Heart left ventricle (tissue), 16 donors: ENCODE measurements at regions not wholly inside any gene's neighbourhood (a gene's known extent, or its start where the extent isn't known, plus 50 kb on each side); places are given as distances from the start of the nearest gene placed in this dataset.

Experiments
- ATAC-seq, 4 donors: fragments of 200-7000 bp; cut with Tn5 transposase; one replicate each; pipeline ENCODE4 v1.9.1; 2020 to 2022; ENCODE audit warnings: moderate library complexity in 4 of 4, mild to moderate bottlenecking in 3 of 4, moderate number of reproducible peaks in 1 of 4
- DNase-seq, 5 donors: peaks; one replicate each; pipeline ENCODE4 v3.0.0-alpha.2; 2020
- H3K27ac ChIP-seq, 12 donors: fragments of 200-600 bp; sonication (generic) in 4 of 12; one replicate each; pipeline versions ENCODE4 v1.5.0 to v1.8.0; 2016 to 2022; ENCODE audit warnings: mild to moderate bottlenecking in 2 of 12
- H3K27me3 ChIP-seq, 9 donors: fragments of 200-600 bp; sonication (generic) in 2 of 9; one replicate each; pipeline versions ENCODE4 v1.5.1 to v1.8.0; 2016 to 2022; ENCODE audit warnings: mild to moderate bottlenecking in 3 of 9
- H3K36me3 ChIP-seq, 9 donors: fragments of 200-600 bp; sonication (generic) in 2 of 9; one replicate each; pipeline versions ENCODE4 v1.5.0 to v1.8.0; 2018 to 2022; ENCODE audit warnings: mild to moderate bottlenecking in 2 of 9
- H3K4me1 ChIP-seq, 12 donors: fragments of 200-600 bp; sonication (generic) in 4 of 12; one replicate each; pipeline versions ENCODE4 v1.5.0 to v1.8.0; 2016 to 2022; ENCODE audit warnings: mild to moderate bottlenecking in 3 of 12
- H3K4me3 ChIP-seq, 12 donors: fragments of 200-600 bp; sonication (generic) in 4 of 12; one replicate each; pipeline versions ENCODE4 v1.5.0 to v1.8.0; 2017 to 2022; ENCODE audit warnings: mild to moderate bottlenecking in 9 of 12, moderate library complexity in 4 of 12
- H3K9me3 ChIP-seq, 12 donors: fragments of 200-600 bp; sonication (generic) in 4 of 12; one replicate each; pipeline versions ENCODE4 v1.5.0 to v1.8.0; 2016 to 2022; ENCODE audit warnings: mild to moderate bottlenecking in 1 of 12
- CTCF ChIP-seq, 12 donors: fragments of 200-600 bp; sonication (generic) in 4 of 12; IDR thresholded peaks; one replicate each; pipeline versions ENCODE4 v1.5.0 to v1.8.0; 2018 to 2022; ENCODE audit warnings: antibody characterized with exemption in 12 of 12, mild to moderate bottlenecking in 5 of 12
- POLR2A ChIP-seq, 2 donors: fragments of 450-650 bp; IDR thresholded peaks; one replicate each; pipeline ENCODE4 v1.6.1; 2017; ENCODE audit warnings: antibody characterized with exemption in 2 of 2, mild to moderate bottlenecking in 2 of 2, moderate library complexity in 2 of 2
- WGBS, 4 donors: extraction: QIAGEN DNeasy Blood & Tissue Kit in 2 of 4; methylation state at CpG; one replicate each; pipeline versions ENCODE4 v1.1.5 to v1.1.7; 2013 to 2018; 5-methylcytosine and 5-hydroxymethylcytosine counted together
- intact Hi-C, 10 donors: fragments of 100-400 bp; cut with DNase I; formaldehyde crosslinking; loops; one replicate each; pipeline versions ENCODE4 v1.11.1 to v1.14.2; 2022
- donor health status: ischemic (EF 13 %, LVEDD 7.1; RV severe dilation, severe dysfunction).
- donor health status: healthy with polysubstance abuse.
- donor health status: DM: no; HTN: yes; CAD: no.
- donor health status: DM: no; HTN: no; CAD: no.
- donor health status: ischemic (EF 25% LVEDD 6.9; RV normal size, moderate dysfunction).
- donor health status: ischemic (EF 25% LVEDD 5.7; RV mildly dilated, moderate dysfunction).
- donor health status: healthy.
- donor health status: DM: yes; HTN: yes; CAD: no.
- donor health status: ischemic (EF 35%, LVEDD 5.7; RV mildly dilated, moderate dysfunction).
- donor health status: nonischemic (EF 11% LVEDD 7.7; RV severe dilation, severe dysfunction).
- donor health status: DM: yes; HTN: yes; CAD: no.
- donor health status: PGD.
- donor health status: ischemic (EF 29% LVEDD 5.4; RV normal size, mild dysfunction).
- donor health status: nonischemic (EF 23%, LVEDD 6.1; RV moderate dilation, normal function).

GRCh38 chr7:17544401-17544800 lies 245.9 kb downstream of the AHR start:
- Histone ChIP-seq H3K4me3 (no peak overlapping the region), H3K4me1 (peaks cover 0 to 37% (median 2%) of the 10 kb centered on the region in 12 donors), H3K27me3 (no peaks in the 10 kb centered on the region), H3K36me3 (no peaks in the 10 kb centered on the region), H3K27ac (peak overlapping the region in 1 of 12 donors; percentile 4), H3K9me3 (no peaks in the 10 kb centered on the region)
- 90 to 96% (median 90%) methylated on average over 2 of the region's 2 CpGs for WGBS, 4 donors
- TF ChIP-seq POLR2A (IDR thresholded peaks at IDR 0.05) (no peak), CTCF (IDR thresholded peaks at IDR 0.05) (no peak)
- DNase-seq = no peak
- no peak for ATAC-seq
- intact Hi-C loops = no loop called here

DNA sequence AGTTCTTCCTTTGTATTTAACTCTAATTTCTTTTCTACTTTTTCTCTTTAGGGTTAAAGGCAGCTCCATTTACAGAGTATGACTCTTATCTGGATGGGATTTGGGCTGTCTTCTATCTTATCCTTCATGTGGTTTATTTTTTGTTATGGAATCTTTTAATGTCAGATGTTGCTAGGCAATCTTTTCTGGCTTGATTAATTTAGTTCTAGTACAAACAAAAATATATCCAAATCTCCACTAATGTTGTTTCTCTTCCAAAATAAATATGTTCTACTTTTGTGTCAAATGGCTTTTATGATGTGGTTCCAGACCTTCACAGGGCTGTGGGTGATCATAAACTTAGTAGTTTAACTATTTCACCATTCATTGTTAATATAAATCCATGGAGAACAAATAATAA lies 246.9 kb downstream of the AHR start:
- Histone ChIP-seq H3K4me3 (no peak overlapping the region), H3K27me3 (no peaks in the 10 kb centered on the region), H3K4me1 (peaks cover 0 to 37% (median 2%) of the 10 kb centered on the region in 12 donors), H3K9me3 (no peaks in the 10 kb centered on the region), H3K36me3 (no peaks in the 10 kb centered on the region), H3K27ac (peak overlapping the region in 4 of 12 donors; percentile 36 to 61 (median 55))
- ATAC-seq (peak in 2 of 4 donors; percentile 29 to 41), DNase-seq (no peak)
- no peak for TF ChIP-seq POLR2A (IDR thresholded peaks at IDR 0.05)
- intact Hi-C loops = no loop called here

- no peak for DNase-seq
- no peak for TF ChIP-seq POLR2A (IDR thresholded peaks at IDR 0.05)
- no peak for TF ChIP-seq CTCF (IDR thresholded peaks at IDR 0.05)
- Histone ChIP-seq H3K27me3 (no peaks in the 10 kb centered on the region), H3K27ac (peak overlapping the region in 4 of 12 donors; percentile 36 to 61 (median 55)), H3K4me3 (no peak overlapping the region), H3K4me1 (peaks cover 0 to 37% (median 2%) of the 10 kb centered on the region in 12 donors), H3K9me3 (no peaks in the 10 kb centered on the region), H3K36me3 (no peaks in the 10 kb centered on the region)
- WGBS, 4 donors = 61 to 74% (median 74%) methylated on average over 3 of the region's 3 CpGs
- intact Hi-C loops = no loop called here
- ATAC-seq = no peak
Observed at GRCh38 chr7:17546189-17546588, 247.7 kb downstream of the AHR start.

DNA sequence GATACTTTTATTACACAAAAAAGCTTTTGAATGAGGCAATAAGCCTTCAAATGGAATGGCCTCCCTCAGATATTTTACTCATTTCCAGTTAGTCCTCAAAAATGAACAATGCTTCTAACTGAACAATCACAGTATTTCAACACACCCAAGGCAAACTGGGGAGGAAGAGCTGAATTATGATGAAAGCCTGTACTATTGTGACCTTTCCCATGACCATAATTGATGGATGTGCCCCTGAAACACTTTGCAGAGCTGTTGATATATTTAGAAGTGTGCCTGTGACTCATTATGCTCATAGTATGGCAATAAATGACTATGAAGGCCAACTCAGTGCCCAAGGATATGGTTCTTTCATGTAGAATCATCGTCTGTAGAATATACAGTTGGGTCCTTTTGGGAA lies 248.1 kb downstream of the AHR start:
- Histone ChIP-seq H3K4me3 (no peak overlapping the region), H3K27me3 (no peaks in the 10 kb centered on the region), H3K36me3 (no peaks in the 10 kb centered on the region), H3K9me3 (no peaks in the 10 kb centered on the region), H3K4me1 (peaks cover 0 to 37% (median 2%) of the 10 kb centered on the region in 12 donors), H3K27ac (peak overlapping the region in 3 of 12 donors; percentile 36 to 61 (median 60))
- TF ChIP-seq POLR2A (IDR thresholded peaks at IDR 0.05) (no peak), CTCF (IDR thresholded peaks at IDR 0.05) (no peak)
- no peak for DNase-seq
- ATAC-seq = peak in 2 of 4 donors; percentile 61 to 79
- intact Hi-C loops = no loop called here
- WGBS, 4 donors = 82 to 93% (median 90%) methylated on average over 1 of the region's 1 CpG

GRCh38 chr7:17548014-17548653 lies 249.7 kb downstream of the AHR start:
- Histone ChIP-seq H3K9me3 (no peaks in the 10 kb centered on the region), H3K27me3 (no peaks in the 10 kb centered on the region), H3K27ac (no peak overlapping the region), H3K36me3 (no peaks in the 10 kb centered on the region), H3K4me3 (no peak overlapping the region), H3K4me1 (peaks cover 0 to 37% (median 2%) of the 10 kb centered on the region in 12 donors)
- WGBS, 4 donors = 86 to 92% (median 89%) methylated on average over 4 of the region's 4 CpGs
- DNase-seq (no peak), ATAC-seq (no peak)
- TF ChIP-seq CTCF (IDR thresholded peaks at IDR 0.05) = no peak
- no peak for TF ChIP-seq POLR2A (IDR thresholded peaks at IDR 0.05)
- intact Hi-C loops = no loop called here
